HG03135 (cell line): ENCODE measurements at regions not wholly inside any gene's neighbourhood (a gene's known extent, or its start where the extent isn't known, plus 50 kb on each side); places are given as distances from the start of the nearest gene placed in this dataset.

ENCODE experiments used
- ATAC-seq: cut with Tn5 transposase; IDR thresholded peaks from one replicate; pipeline ENCODE4 v1.9.1; 2021; ENCODE audit warnings: mild to moderate bottlenecking, moderate library complexity; ENCODE audit not compliant: unreplicated experiment

GRCh38 chr5:6177926-6178325 is 200.4 kb downstream of the MED10 start:
- ATAC-seq = no peak

- no peak for ATAC-seq
These were observed 202.1 kb downstream of the MED10 start for GRCh38 chr5:6176102-6176693.

GRCh38 chr5:6175172-6175854 is 203.0 kb downstream of the MED10 start:
- no peak for ATAC-seq

GRCh38 chr5:6169660-6170059 is 208.7 kb downstream of the MED10 start:
- no peak for ATAC-seq

- ATAC-seq = no peak
These were observed 211.5 kb downstream of the MED10 start for GRCh38 chr5:6166698-6167394.

GRCh38 chr5:6163913-6164312 is 214.4 kb downstream of the MED10 start:
- ATAC-seq = no peak

- no peak for ATAC-seq
These were observed 216.2 kb downstream of the MED10 start for GRCh38 chr5:6162175-6162574.

GRCh38 chr5:6161257-6161656 is 217.1 kb downstream of the MED10 start:
- ATAC-seq = no peak

GRCh38 chr5:6159832-6160430 is 218.4 kb downstream of the MED10 start:
- ATAC-seq = no peak

- no peak for ATAC-seq
These were observed 219.1 kb downstream of the MED10 start for GRCh38 chr5:6158974-6159831.

- no peak for ATAC-seq
These were observed 224.1 kb downstream of the MED10 start for GRCh38 chr5:6154216-6154615.

GRCh38 chr5:6146271-6146670 is 232.1 kb downstream of the MED10 start:
- no peak for ATAC-seq

GRCh38 chr5:6145616-6146237 is 232.6 kb downstream of the MED10 start:
- no peak for ATAC-seq

- ATAC-seq = no peak
These were observed 234.8 kb downstream of the MED10 start for GRCh38 chr5:6143523-6143922.

GRCh38 chr5:6142353-6142752 is 236.0 kb downstream of the MED10 start:
- no peak for ATAC-seq

- ATAC-seq = no peak
These were observed 238.1 kb downstream of the MED10 start for GRCh38 chr5:6140219-6140618.

- no peak for ATAC-seq
These were observed 242.4 kb downstream of the MED10 start for GRCh38 chr5:6135977-6136376.

GRCh38 chr5:6134281-6134680 is 244.1 kb downstream of the MED10 start:
- ATAC-seq = no peak

GRCh38 chr5:6125781-6126180 is 252.6 kb downstream of the MED10 start:
- ATAC-seq = no peak

- ATAC-seq = no peak
These were observed 259.7 kb downstream of the MED10 start for GRCh38 chr5:6118691-6119090.
